ENCODE measurements at regions not wholly inside any gene's neighbourhood (a gene's known extent, or its start where the extent isn't known, plus 50 kb on each side); places are given as distances from the start of the nearest gene placed in this dataset.
"Not testable (repeated sequence)": the region's sequence is repeated elsewhere in the genome, so short reads cannot be mapped to it uniquely, and the experiment has no call there.

GRCh38 chr10:16141499-16141898, 281.2 kb upstream of the MINDY3 start:
- TF ChIP-seq EZH2phosphoT487 (IDR thresholded peaks at IDR 0.05; ENCODE audit: low read depth) = no peak
- TF ChIP-seq, protein P1, sequence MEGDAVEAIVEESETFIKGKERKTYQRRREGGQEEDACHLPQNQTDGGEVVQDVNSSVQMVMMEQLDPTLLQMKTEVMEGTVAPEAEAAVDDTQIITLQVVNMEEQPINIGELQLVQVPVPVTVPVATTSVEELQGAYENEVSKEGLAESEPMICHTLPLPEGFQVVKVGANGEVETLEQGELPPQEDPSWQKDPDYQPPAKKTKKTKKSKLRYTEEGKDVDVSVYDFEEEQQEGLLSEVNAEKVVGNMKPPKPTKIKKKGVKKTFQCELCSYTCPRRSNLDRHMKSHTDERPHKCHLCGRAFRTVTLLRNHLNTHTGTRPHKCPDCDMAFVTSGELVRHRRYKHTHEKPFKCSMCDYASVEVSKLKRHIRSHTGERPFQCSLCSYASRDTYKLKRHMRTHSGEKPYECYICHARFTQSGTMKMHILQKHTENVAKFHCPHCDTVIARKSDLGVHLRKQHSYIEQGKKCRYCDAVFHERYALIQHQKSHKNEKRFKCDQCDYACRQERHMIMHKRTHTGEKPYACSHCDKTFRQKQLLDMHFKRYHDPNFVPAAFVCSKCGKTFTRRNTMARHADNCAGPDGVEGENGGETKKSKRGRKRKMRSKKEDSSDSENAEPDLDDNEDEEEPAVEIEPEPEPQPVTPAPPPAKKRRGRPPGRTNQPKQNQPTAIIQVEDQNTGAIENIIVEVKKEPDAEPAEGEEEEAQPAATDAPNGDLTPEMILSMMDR (IDR thresholded peaks at IDR 0.05; ENCODE audit: low read depth, low read length) = no peak
- H3K27ac ChIP-seq (ENCODE audit: low read length) = no peak overlapping the region
- no peaks in the 10 kb centered on the region for H3K4me1 ChIP-seq (ENCODE audit: low read length)
- H3K4me2 ChIP-seq (ENCODE audit: low read length) = no peak overlapping the region
- no peaks in the 10 kb centered on the region for H3K36me3 ChIP-seq (replicated peaks; ENCODE audit: low read depth, low read length)
- H2AFZ ChIP-seq (ENCODE audit: low read depth, low read length) = no peak overlapping the region
- H3K27me3 ChIP-seq (ENCODE audit: low read depth, low read length) = no peaks in the 10 kb centered on the region
- no peaks in the 10 kb centered on the region for H4K20me1 ChIP-seq (ENCODE audit: insufficient read depth, low read length)
- H3K9me3 ChIP-seq (ENCODE audit: insufficient read depth, low read length) = no peaks in the 10 kb centered on the region
- H3K79me2 ChIP-seq (ENCODE audit: low read length) = no peaks in the 10 kb centered on the region
- no peak overlapping the region for H3K9ac ChIP-seq (ENCODE audit: low read length)
- no peak overlapping the region for H3K4me3 ChIP-seq (ENCODE audit: low read length)

DNA sequence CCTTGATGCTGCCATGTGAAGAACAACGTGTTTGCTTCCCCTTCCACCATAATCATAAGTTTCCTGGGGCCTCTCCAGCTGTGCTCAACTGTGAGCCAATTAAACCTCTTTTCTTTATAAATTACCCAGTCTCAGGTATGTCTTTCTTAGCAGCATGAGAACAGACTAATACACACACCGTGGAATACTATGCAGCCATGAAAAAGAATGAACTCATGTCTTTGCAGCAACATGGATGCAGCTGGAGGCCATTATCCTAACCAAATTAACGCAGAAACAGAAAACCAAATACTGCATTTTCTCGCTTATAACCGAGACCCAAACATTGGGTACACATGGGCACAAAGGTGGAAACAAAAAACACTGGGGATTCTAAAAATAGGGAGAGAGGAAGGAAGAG, 286.7 kb upstream of the MINDY3 start:
- Histone ChIP-seq H3K36me3 (replicated peaks; ENCODE audit: low read depth, low read length) (no peaks in the 10 kb centered on the region), H3K4me3 (ENCODE audit: low read length) (no peak overlapping the region), H3K4me2 (ENCODE audit: low read length) (no peak overlapping the region), H4K20me1 (ENCODE audit: insufficient read depth, low read length) (no peaks in the 10 kb centered on the region), H3K9ac (ENCODE audit: low read length) (no peak overlapping the region), H3K27me3 (ENCODE audit: low read depth, low read length) (no peaks in the 10 kb centered on the region), H3K27ac (ENCODE audit: low read length) (no peak overlapping the region), H3K79me2 (ENCODE audit: low read length) (no peaks in the 10 kb centered on the region), H3K4me1 (ENCODE audit: low read length) (peaks cover 6% of the 10 kb centered on the region; the same call in 1 of the 2 replicates), H2AFZ (ENCODE audit: low read depth, low read length) (no peak overlapping the region), H3K9me3 (ENCODE audit: insufficient read depth, low read length) (no peaks in the 10 kb centered on the region)
- TF ChIP-seq EZH2phosphoT487 (IDR thresholded peaks at IDR 0.05; ENCODE audit: low read depth) = no peak
- TF ChIP-seq, protein P1 (IDR thresholded peaks at IDR 0.05; ENCODE audit: low read depth, low read length) = no peak

DNA sequence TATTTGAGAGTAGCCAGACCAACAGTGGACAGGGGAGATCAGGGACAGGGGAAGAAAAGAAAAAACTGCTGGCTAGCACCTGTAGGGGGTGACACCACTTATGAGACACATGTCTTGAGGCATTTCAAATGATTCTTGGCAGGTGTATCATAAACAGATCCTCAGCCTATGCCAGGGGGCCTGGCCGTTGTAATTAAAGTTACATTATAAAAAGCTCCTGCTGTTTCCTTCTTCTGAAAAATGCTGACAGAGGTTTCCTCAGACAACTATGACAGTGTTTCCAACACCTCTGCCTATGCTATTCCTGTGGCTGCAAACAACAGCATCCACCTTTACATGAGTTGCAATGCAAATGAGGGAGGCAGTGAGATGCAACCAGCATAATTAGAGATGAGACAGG, 281.0 kb upstream of the PTER start:
- no peak overlapping the region for H3K4me2 ChIP-seq (ENCODE audit: low read length)
- no peaks in the 10 kb centered on the region for H3K79me2 ChIP-seq (ENCODE audit: low read length)
- no peaks in the 10 kb centered on the region for H4K20me1 ChIP-seq (ENCODE audit: insufficient read depth, low read length)
- no peaks in the 10 kb centered on the region for H3K36me3 ChIP-seq (replicated peaks; ENCODE audit: low read depth, low read length)
- H3K4me1 ChIP-seq (ENCODE audit: low read length) = no peaks in the 10 kb centered on the region
- no peak overlapping the region for H3K27ac ChIP-seq (ENCODE audit: low read length)
- H3K4me3 ChIP-seq (ENCODE audit: low read length) = no peak overlapping the region
- no peak overlapping the region for H2AFZ ChIP-seq (ENCODE audit: low read depth, low read length)
- TF ChIP-seq, protein P1 (IDR thresholded peaks at IDR 0.05; ENCODE audit: low read depth, low read length) = no peak
- TF ChIP-seq EZH2phosphoT487 (IDR thresholded peaks at IDR 0.05; ENCODE audit: low read depth) = no peak
- no peaks in the 10 kb centered on the region for H3K27me3 ChIP-seq (ENCODE audit: low read depth, low read length)
- H3K9me3 ChIP-seq (ENCODE audit: insufficient read depth, low read length) = no peaks in the 10 kb centered on the region
- no peak overlapping the region for H3K9ac ChIP-seq (ENCODE audit: low read length)

DNA sequence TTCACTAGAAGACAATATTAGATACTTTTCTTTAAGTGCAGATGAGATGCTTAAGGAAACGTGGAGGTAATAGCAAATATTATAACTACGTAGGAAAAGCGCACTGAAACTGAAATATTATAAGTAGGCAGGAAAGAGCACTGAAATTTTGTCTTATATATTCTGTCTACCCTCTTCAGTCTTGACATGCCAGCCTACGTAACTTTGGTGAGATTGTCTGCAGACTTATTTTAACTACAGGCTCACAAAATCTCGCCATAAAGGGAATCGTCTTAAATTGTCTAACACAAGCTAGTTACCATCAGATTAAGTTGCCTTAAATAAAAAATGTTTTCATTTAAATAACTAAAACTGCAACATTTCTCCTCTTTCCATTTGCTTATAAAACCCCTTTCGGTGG, 280.1 kb upstream of the PTER start:
- H3K79me2 ChIP-seq (ENCODE audit: low read length) = no peaks in the 10 kb centered on the region
- H3K27ac ChIP-seq (ENCODE audit: low read length) = no peak overlapping the region
- H3K27me3 ChIP-seq (ENCODE audit: low read depth, low read length) = no peaks in the 10 kb centered on the region
- H3K4me2 ChIP-seq (ENCODE audit: low read length) = no peak overlapping the region
- TF ChIP-seq, protein P1 (IDR thresholded peaks at IDR 0.05; ENCODE audit: low read depth, low read length) = no peak
- TF ChIP-seq EZH2phosphoT487 (IDR thresholded peaks at IDR 0.05; ENCODE audit: low read depth) = no peak
- no peak overlapping the region for H3K9ac ChIP-seq (ENCODE audit: low read length)
- no peak overlapping the region for H3K4me3 ChIP-seq (ENCODE audit: low read length)
- no peaks in the 10 kb centered on the region for H4K20me1 ChIP-seq (ENCODE audit: insufficient read depth, low read length)
- no peak overlapping the region for H2AFZ ChIP-seq (ENCODE audit: low read depth, low read length)
- H3K4me1 ChIP-seq (ENCODE audit: low read length) = no peaks in the 10 kb centered on the region
- no peaks in the 10 kb centered on the region for H3K36me3 ChIP-seq (replicated peaks; ENCODE audit: low read depth, low read length)
- no peaks in the 10 kb centered on the region for H3K9me3 ChIP-seq (ENCODE audit: insufficient read depth, low read length)

- not testable (repeated sequence) for H3K4me3 ChIP-seq (ENCODE audit: low read length); H3K79me2 ChIP-seq (ENCODE audit: low read length); H4K20me1 ChIP-seq (ENCODE audit: insufficient read depth, low read length); H3K27ac ChIP-seq (ENCODE audit: low read length); H3K4me2 ChIP-seq (ENCODE audit: low read length); H3K4me1 ChIP-seq (ENCODE audit: low read length); H3K9me3 ChIP-seq (ENCODE audit: insufficient read depth, low read length); H2AFZ ChIP-seq (ENCODE audit: low read depth, low read length); H3K36me3 ChIP-seq (replicated peaks; ENCODE audit: low read depth, low read length); H3K27me3 ChIP-seq (ENCODE audit: low read depth, low read length); H3K9ac ChIP-seq (ENCODE audit: low read length)
Measured at GRCh38 chr10:16165067-16165466, 271.7 kb upstream of the PTER start.

Data from OCI-LY3 (cell line).